ENCODE measurements at regions not wholly inside any gene's neighbourhood (a gene's known extent, or its start where the extent isn't known, plus 50 kb on each side); places are given as distances from the start of the nearest gene placed in this dataset.
"Not testable (repeated sequence)": the region's sequence is repeated elsewhere in the genome, so short reads cannot be mapped to it uniquely, and the experiment has no call there.

DNA sequence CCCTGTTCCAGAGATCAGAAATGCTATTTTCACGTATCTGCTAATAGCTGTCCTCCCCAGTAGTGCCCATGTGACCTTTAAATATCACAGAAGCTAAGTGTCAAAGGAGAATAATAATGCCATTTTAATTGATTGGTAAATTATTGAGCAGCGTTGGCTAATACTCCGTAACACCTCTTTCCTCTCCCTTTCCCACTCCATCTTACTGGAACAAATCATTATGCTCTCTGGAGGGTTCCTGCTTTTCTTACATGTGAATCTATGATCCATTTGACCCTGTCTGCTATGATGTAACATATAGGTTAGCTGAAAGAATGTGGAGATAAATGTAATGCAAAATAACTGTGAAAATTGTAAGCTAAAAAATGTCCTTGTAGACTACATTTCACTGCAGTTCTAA lies 383.6 kb upstream of the GYPC start:
- no peaks in the 10 kb centered on the region for H3K79me2 ChIP-seq (ENCODE audit: control insufficient read depth, insufficient read depth, low read length)
- DNase-seq (ENCODE audit: low read depth in 2 of 2), result no peak
- H3K27ac ChIP-seq (ENCODE audit: insufficient read depth, low read length), result no peak overlapping the region
- no peak overlapping the region for H3K9ac ChIP-seq (ENCODE audit: insufficient read depth, low read length)
- H3K9me3 ChIP-seq (ENCODE audit: control insufficient read depth, insufficient read depth, low read depth, low read length), result no peaks in the 10 kb centered on the region
- no peaks in the 10 kb centered on the region for H3K27me3 ChIP-seq (ENCODE audit: control insufficient read depth, insufficient read depth, low read length)
- TF ChIP-seq CTCF (conservative IDR thresholded peaks at IDR 0.05 in 1 of 2, IDR thresholded peaks at IDR 0.05 in 1 of 2; ENCODE audit: low read depth in 1 of 2, low read length in 2 of 2) (no peak), EZH2 (IDR thresholded peaks at IDR 0.05; ENCODE audit: low read length, missing control alignments) (no peak)
- H3K4me3 ChIP-seq (replicated peaks in 1 of 4; ENCODE audit: control extremely low read depth in 1 of 4, insufficient read depth in 1 of 4, low read depth in 3 of 4, low read length in 4 of 4), result no peak overlapping the region
- no peak overlapping the region for H2AFZ ChIP-seq (ENCODE audit: low read length)
- H3K4me1 ChIP-seq (ENCODE audit: control insufficient read depth, extremely low read depth, insufficient read depth, low read length), result no peaks in the 10 kb centered on the region
- H3K4me2 ChIP-seq (ENCODE audit: extremely low read depth, insufficient read depth, low read length), result no peak overlapping the region
- H3K36me3 ChIP-seq (ENCODE audit: control insufficient read depth, insufficient read depth, low read length), result no peaks in the 10 kb centered on the region
- H4K20me1 ChIP-seq (ENCODE audit: control insufficient read depth, extremely low read depth, insufficient read depth, low read length), result no peaks in the 10 kb centered on the region

GRCh38 chr2:126275098-126275497 lies 380.9 kb upstream of the GYPC start:
- no peaks in the 10 kb centered on the region for H4K20me1 ChIP-seq (ENCODE audit: control insufficient read depth, extremely low read depth, insufficient read depth, low read length)
- no peak overlapping the region for H3K4me3 ChIP-seq (replicated peaks in 1 of 4; ENCODE audit: control extremely low read depth in 1 of 4, insufficient read depth in 1 of 4, low read depth in 3 of 4, low read length in 4 of 4)
- H2AFZ ChIP-seq (ENCODE audit: low read length), result no peak overlapping the region
- no peak overlapping the region for H3K9ac ChIP-seq (ENCODE audit: insufficient read depth, low read length)
- no peaks in the 10 kb centered on the region for H3K27me3 ChIP-seq (ENCODE audit: control insufficient read depth, insufficient read depth, low read length)
- H3K4me1 ChIP-seq (ENCODE audit: control insufficient read depth, extremely low read depth, insufficient read depth, low read length), result no peaks in the 10 kb centered on the region
- DNase-seq (ENCODE audit: low read depth in 2 of 2), result no peak
- H3K36me3 ChIP-seq (ENCODE audit: control insufficient read depth, insufficient read depth, low read length), result no peaks in the 10 kb centered on the region
- no peak overlapping the region for H3K27ac ChIP-seq (ENCODE audit: insufficient read depth, low read length)
- no peak overlapping the region for H3K4me2 ChIP-seq (ENCODE audit: extremely low read depth, insufficient read depth, low read length)
- no peaks in the 10 kb centered on the region for H3K79me2 ChIP-seq (ENCODE audit: control insufficient read depth, insufficient read depth, low read length)
- H3K9me3 ChIP-seq (ENCODE audit: control insufficient read depth, insufficient read depth, low read depth, low read length), result no peaks in the 10 kb centered on the region
- TF ChIP-seq EZH2 (IDR thresholded peaks at IDR 0.05; ENCODE audit: low read length, missing control alignments) (no peak), CTCF (conservative IDR thresholded peaks at IDR 0.05 in 1 of 2, IDR thresholded peaks at IDR 0.05 in 1 of 2; ENCODE audit: low read depth in 1 of 2, low read length in 2 of 2) (no peak)

DNA sequence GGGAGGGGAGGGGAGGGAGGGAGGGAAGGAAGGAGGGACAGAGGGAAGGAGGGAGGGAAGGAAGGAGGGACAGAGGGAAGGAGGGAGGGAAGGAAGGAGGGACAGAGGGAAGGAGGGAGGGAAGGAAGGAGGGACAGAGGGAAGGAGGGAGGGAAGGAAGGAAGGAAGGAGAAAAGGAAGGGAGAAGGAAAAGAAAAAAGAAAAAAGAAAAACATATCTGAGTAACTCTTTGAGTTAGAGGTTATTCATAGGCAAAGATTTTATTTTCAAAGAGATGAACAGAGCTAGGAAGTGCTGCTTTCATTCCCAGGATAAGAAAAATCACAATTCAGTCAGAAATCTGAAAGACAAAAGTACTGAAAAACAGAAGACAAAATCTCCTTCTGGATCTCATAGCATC lies 379.7 kb upstream of the GYPC start:
- H2AFZ ChIP-seq (ENCODE audit: low read length); H3K27me3 ChIP-seq (ENCODE audit: control insufficient read depth, insufficient read depth, low read length); H3K4me3 ChIP-seq (replicated peaks in 1 of 4; ENCODE audit: control extremely low read depth in 1 of 4, insufficient read depth in 1 of 4, low read depth in 3 of 4, low read length in 4 of 4); H3K36me3 ChIP-seq (ENCODE audit: control insufficient read depth, insufficient read depth, low read length); DNase-seq (ENCODE audit: low read depth in 2 of 2); H3K27ac ChIP-seq (ENCODE audit: insufficient read depth, low read length); H3K9ac ChIP-seq (ENCODE audit: insufficient read depth, low read length); H3K4me1 ChIP-seq (ENCODE audit: control insufficient read depth, extremely low read depth, insufficient read depth, low read length); H3K4me2 ChIP-seq (ENCODE audit: extremely low read depth, insufficient read depth, low read length); H3K9me3 ChIP-seq (ENCODE audit: control insufficient read depth, insufficient read depth, low read depth, low read length); H4K20me1 ChIP-seq (ENCODE audit: control insufficient read depth, extremely low read depth, insufficient read depth, low read length); H3K79me2 ChIP-seq (ENCODE audit: control insufficient read depth, insufficient read depth, low read length): not testable (repeated sequence)

GRCh38 chr2:126288362-126288761 lies 367.6 kb upstream of the GYPC start:
- no peaks in the 10 kb centered on the region for H3K9me3 ChIP-seq (ENCODE audit: control insufficient read depth, insufficient read depth, low read depth, low read length)
- H3K4me1 ChIP-seq (ENCODE audit: control insufficient read depth, extremely low read depth, insufficient read depth, low read length), result no peaks in the 10 kb centered on the region
- no peak overlapping the region for H2AFZ ChIP-seq (ENCODE audit: low read length)
- no peak overlapping the region for H3K9ac ChIP-seq (ENCODE audit: insufficient read depth, low read length)
- no peak overlapping the region for H3K4me2 ChIP-seq (ENCODE audit: extremely low read depth, insufficient read depth, low read length)
- H4K20me1 ChIP-seq (ENCODE audit: control insufficient read depth, extremely low read depth, insufficient read depth, low read length), result no peaks in the 10 kb centered on the region
- DNase-seq (ENCODE audit: low read depth in 2 of 2), result no peak
- no peak overlapping the region for H3K4me3 ChIP-seq (replicated peaks in 1 of 4; ENCODE audit: control extremely low read depth in 1 of 4, insufficient read depth in 1 of 4, low read depth in 3 of 4, low read length in 4 of 4)
- no peaks in the 10 kb centered on the region for H3K36me3 ChIP-seq (ENCODE audit: control insufficient read depth, insufficient read depth, low read length)
- H3K79me2 ChIP-seq (ENCODE audit: control insufficient read depth, insufficient read depth, low read length), result no peaks in the 10 kb centered on the region
- no peak for TF ChIP-seq EZH2 (IDR thresholded peaks at IDR 0.05; ENCODE audit: low read length, missing control alignments)
- no peak for TF ChIP-seq CTCF (conservative IDR thresholded peaks at IDR 0.05 in 1 of 2, IDR thresholded peaks at IDR 0.05 in 1 of 2; ENCODE audit: low read depth in 1 of 2, low read length in 2 of 2)
- H3K27me3 ChIP-seq (ENCODE audit: control insufficient read depth, insufficient read depth, low read length), result no peaks in the 10 kb centered on the region
- H3K27ac ChIP-seq (ENCODE audit: insufficient read depth, low read length), result no peak overlapping the region

DNA sequence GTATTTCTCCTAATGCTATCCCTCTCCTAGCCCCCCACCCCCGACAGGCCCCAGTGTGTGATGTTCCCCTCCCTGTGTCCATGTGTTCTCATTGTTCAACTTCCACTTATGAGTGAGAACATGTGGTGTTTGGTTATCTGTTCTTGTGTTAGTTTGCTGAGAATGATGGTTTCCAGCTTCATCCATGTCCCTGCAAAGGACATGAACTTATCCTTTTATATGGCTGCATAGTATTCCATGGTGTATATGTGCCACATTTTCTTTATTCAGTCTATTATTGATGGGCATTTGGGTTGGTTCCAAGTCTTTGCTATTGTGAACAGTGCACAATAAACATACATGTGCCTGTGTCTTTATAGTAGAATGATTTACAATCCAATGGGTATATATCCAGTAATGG lies 362.0 kb upstream of the GYPC start:
- not testable (repeated sequence) for H3K27ac ChIP-seq (ENCODE audit: insufficient read depth, low read length); H3K4me3 ChIP-seq (replicated peaks in 1 of 4; ENCODE audit: control extremely low read depth in 1 of 4, insufficient read depth in 1 of 4, low read depth in 3 of 4, low read length in 4 of 4); H3K4me2 ChIP-seq (ENCODE audit: extremely low read depth, insufficient read depth, low read length); H3K27me3 ChIP-seq (ENCODE audit: control insufficient read depth, insufficient read depth, low read length); H3K9me3 ChIP-seq (ENCODE audit: control insufficient read depth, insufficient read depth, low read depth, low read length); H3K9ac ChIP-seq (ENCODE audit: insufficient read depth, low read length); DNase-seq (ENCODE audit: low read depth in 2 of 2); H4K20me1 ChIP-seq (ENCODE audit: control insufficient read depth, extremely low read depth, insufficient read depth, low read length); H3K79me2 ChIP-seq (ENCODE audit: control insufficient read depth, insufficient read depth, low read length); H3K4me1 ChIP-seq (ENCODE audit: control insufficient read depth, extremely low read depth, insufficient read depth, low read length); H3K36me3 ChIP-seq (ENCODE audit: control insufficient read depth, insufficient read depth, low read length); H2AFZ ChIP-seq (ENCODE audit: low read length)

Measured in fibroblast of lung (primary cell).